22Rv1 (cell line): ENCODE measurements at regions not wholly inside any gene's neighbourhood (a gene's known extent, or its start where the extent isn't known, plus 50 kb on each side); places are given as distances from the start of the nearest gene placed in this dataset.

Source experiments
- H3K27ac ChIP-seq: fragments of 450-650 bp; 2 replicates; pipeline ENCODE4 v1.5.1; 2017
- ZFX ChIP-seq: fragments of 450-650 bp; IDR thresholded peaks from 2 replicates; pipeline ENCODE4 v1.6.1; 2017; ENCODE audit warnings: antibody characterized with exemption, borderline replicate concordance
- TF ChIP-seq, protein P1 (sequence below): fragments of 450-650 bp; IDR thresholded peaks from 2 replicates; pipeline ENCODE4 v1.5.1; 2017; ENCODE audit warnings: mild to moderate bottlenecking

DNA sequence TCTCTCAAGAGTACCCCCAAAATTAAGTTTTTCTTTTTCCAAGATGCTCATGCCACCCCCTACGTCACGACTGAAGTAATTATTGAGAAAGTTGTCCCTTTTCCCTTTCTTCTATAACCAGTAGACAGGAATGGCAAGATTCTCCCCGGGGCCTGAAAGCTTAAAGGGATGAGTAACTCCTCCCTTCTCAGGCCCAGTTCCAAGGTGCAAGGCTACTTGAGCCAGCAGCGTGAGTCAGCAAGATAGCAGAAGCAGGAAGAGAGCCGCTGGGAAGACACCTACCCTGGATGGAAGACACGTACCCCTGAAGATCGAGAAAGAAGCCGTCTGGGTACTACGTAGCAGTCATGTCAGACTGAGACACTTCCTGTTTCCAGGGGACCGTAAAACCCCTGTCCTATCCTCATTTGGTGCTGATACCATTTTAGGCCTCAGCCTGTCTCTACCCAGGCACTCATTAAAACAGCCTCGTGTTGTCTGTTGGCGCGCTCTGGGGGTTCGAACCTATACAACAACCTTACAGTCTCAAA lies 241.0 kb downstream of the ADGRG6 start:
- H3K27ac ChIP-seq = no peak overlapping the region
- no peak for TF ChIP-seq ZFX
- TF ChIP-seq, protein P1, sequence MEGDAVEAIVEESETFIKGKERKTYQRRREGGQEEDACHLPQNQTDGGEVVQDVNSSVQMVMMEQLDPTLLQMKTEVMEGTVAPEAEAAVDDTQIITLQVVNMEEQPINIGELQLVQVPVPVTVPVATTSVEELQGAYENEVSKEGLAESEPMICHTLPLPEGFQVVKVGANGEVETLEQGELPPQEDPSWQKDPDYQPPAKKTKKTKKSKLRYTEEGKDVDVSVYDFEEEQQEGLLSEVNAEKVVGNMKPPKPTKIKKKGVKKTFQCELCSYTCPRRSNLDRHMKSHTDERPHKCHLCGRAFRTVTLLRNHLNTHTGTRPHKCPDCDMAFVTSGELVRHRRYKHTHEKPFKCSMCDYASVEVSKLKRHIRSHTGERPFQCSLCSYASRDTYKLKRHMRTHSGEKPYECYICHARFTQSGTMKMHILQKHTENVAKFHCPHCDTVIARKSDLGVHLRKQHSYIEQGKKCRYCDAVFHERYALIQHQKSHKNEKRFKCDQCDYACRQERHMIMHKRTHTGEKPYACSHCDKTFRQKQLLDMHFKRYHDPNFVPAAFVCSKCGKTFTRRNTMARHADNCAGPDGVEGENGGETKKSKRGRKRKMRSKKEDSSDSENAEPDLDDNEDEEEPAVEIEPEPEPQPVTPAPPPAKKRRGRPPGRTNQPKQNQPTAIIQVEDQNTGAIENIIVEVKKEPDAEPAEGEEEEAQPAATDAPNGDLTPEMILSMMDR = no peak

DNA sequence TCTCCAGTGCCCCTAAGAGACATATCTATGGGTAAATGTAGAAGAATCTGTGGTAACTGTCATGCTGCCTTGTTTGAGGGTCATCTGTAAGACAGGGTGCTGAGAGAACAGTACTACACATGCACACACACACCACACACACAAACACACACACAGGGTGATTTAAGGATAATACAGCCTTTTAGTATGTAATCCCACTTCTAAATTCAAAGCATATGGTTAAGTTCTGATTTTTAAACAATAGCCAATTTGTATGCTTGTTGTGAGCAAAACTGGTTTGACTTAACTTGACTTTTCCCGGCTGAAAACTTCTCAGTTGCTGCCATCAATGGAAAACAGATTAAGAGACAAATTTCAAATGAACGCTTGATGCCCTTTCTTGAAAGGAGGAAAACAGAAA lies 241.8 kb downstream of the ADGRG6 start:
- no peak overlapping the region for H3K27ac ChIP-seq
- TF ChIP-seq, protein P1 = no peak
- TF ChIP-seq ZFX = no peak

DNA sequence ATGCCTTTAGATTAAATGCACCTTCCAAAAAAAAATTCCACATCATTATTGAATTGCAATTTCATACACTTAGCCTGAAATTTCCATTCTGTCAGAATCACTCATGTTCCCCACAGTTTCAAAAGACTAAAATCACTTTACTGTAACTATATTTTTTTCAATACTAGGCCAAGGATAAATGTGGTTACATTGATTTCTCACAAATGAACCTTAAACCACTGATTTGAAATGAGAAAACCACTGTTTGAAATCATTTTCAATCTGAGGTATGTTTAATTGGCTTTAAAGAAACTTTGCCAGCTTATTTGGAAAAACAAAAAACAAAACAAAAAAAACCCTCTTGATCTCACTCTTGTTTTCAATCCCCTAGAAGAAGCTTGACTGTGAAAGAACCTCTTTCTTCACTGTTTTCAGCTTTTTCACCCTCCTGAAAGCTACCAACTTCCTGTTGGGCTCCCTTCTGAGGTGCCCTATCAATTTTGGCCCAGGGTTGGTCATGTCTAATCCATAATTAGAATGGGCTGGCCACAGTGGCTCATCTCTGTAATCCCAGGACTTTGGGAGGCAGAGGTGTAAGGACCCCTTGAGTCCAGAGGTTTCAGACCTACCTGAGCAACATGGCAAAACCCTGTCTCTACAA lies 242.5 kb downstream of the ADGRG6 start:
- no peak overlapping the region for H3K27ac ChIP-seq
- TF ChIP-seq ZFX = no peak
- TF ChIP-seq, protein P1 = no peak

DNA sequence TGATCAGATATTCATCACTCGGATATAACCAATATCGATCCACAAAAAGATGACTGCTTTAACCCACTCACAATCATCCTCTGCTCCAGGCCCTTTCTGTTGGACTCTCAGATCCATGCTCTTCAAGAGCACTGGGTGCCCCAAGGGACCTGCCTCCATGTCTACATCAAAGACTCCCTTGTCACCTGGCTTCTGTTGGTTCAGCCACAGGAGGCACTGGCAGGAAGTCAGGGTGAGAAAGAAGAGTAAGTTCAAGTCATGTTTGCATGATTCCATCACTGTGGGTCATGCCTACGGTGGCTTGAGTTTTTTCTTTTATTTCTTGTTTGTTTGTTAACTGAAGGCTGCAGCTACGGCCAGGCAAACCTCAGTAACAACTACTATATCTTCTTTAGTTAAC lies 243.3 kb downstream of the ADGRG6 start:
- TF ChIP-seq, protein P1 = no peak
- no peak for TF ChIP-seq ZFX
- H3K27ac ChIP-seq = no peak overlapping the region

DNA sequence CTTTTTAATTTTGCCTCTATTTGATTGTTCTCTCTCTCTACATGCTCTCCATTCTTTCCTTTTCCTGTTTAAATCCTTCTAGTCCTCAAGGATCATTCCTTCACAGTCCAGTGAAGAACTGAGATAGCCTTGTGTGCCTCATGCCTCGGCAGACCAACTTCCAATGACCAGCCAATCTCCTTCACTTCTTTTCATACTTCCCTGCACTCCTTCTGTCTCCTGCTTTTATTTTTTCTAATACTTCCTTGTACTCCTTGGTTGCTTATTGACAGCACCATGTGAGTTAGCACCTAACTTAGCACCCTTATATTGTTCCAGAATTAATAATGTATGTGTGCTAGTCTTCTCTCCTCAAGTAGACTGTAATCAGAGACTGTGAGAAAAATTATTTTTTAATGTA lies 246.8 kb downstream of the ADGRG6 start:
- TF ChIP-seq, protein P1 = no peak
- TF ChIP-seq ZFX = no peak
- H3K27ac ChIP-seq = no peak overlapping the region

DNA sequence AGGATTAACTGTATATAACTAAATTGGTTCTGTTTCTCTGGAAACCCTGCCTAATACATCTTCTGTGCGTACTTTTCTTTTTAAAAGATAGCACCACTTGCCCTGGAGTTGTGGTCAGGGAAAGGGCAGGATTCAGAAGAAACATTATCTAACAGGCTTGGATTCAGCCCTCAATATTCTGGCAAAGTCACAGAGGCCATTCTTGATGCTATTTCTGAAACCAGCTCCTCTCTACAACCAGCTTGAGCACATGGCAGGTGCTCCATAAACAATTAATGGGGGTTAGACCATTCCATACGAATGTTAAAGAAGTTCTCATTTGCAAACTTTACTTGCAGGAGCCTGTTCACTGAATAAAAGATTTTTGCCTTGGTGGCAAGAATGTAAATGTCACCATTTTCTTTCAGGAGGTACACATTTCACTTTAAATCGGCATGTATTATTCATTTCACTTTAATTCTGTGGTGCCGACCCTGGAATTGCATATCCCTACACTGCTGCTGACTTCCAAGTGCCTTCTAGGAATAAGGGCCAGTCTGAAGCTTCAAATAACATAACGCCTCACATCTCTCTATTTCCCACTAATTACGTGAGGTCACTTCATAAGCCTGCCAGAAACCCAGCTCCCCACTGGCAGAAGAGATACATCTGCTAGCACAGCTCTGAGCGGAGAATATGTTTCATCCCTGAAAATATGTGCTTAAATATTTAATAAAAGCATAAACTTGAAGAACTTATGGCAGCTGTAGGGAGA lies 248.7 kb downstream of the ADGRG6 start:
- H3K27ac ChIP-seq = no peak overlapping the region
- no peak for TF ChIP-seq ZFX
- TF ChIP-seq, protein P1 = no peak

DNA sequence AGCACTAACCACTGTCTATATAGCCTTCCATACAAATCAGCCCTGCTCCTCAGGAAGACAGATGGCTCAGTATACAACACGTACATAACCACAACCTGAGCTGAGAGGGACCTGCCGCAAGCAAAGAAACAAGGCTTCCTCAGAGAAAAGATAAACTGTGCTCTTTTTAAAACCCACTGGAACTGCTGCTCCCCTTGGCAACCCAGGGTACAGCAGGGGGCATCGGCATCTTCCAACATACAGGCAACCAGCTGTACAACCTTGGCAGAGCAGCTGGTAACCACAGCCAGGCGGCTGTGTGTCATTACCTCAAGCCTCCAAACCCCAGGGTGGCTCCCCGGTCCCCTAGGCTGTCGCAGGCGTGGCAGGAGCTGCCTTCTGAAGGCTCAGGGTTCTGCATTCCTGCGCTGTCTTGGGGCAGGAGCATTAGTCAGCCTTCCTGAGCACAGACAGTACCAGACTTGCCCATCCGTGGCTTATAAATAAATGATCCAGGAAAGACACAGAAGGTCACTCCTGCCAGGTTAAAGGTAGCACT lies 249.5 kb downstream of the ADGRG6 start:
- no peak overlapping the region for H3K27ac ChIP-seq
- TF ChIP-seq ZFX = no peak
